ENCODE measurements at regions not wholly inside any gene's neighbourhood (a gene's known extent, or its start where the extent isn't known, plus 50 kb on each side); places are given as distances from the start of the nearest gene placed in this dataset.

- no peak for TF ChIP-seq TOX (CRISPR knock-in tag; IDR thresholded peaks at IDR 0.05; ENCODE audit: borderline replicate concordance)
- no peak for TF ChIP-seq BACH2 (CRISPR knock-in tag; IDR thresholded peaks at IDR 0.05; ENCODE audit: borderline replicate concordance)
- no peak for TF ChIP-seq CSDC2 (CRISPR knock-in tag; IDR thresholded peaks at IDR 0.05)
- TF ChIP-seq TSHZ2 (CRISPR knock-in tag; IDR thresholded peaks at IDR 0.05): no peak
- no peak for TF ChIP-seq ZNF8 (CRISPR knock-in tag; IDR thresholded peaks at IDR 0.05)
- TF ChIP-seq RARB (CRISPR knock-in tag; IDR thresholded peaks at IDR 0.05): no peak
- TF ChIP-seq OSR1 (CRISPR knock-in tag; IDR thresholded peaks at IDR 0.05): no peak
- TF ChIP-seq, protein P1, sequence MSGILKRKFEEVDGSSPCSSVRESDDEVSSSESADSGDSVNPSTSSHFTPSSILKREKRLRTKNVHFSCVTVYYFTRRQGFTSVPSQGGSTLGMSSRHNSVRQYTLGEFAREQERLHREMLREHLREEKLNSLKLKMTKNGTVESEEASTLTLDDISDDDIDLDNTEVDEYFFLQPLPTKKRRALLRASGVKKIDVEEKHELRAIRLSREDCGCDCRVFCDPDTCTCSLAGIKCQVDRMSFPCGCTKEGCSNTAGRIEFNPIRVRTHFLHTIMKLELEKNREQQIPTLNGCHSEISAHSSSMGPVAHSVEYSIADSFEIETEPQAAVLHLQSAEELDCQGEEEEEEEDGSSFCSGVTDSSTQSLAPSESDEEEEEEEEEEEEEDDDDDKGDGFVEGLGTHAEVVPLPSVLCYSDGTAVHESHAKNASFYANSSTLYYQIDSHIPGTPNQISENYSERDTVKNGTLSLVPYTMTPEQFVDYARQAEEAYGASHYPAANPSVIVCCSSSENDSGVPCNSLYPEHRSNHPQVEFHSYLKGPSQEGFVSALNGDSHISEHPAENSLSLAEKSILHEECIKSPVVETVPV (CRISPR knock-in tag; IDR thresholded peaks at IDR 0.05): no peak
- TF ChIP-seq ZNF565 (CRISPR knock-in tag; conservative IDR thresholded peaks at IDR 0.05; ENCODE audit: low read depth): no peak
- no peak for TF ChIP-seq TCF4 (CRISPR knock-in tag; IDR thresholded peaks at IDR 0.05; ENCODE audit: borderline replicate concordance)
- no peak for TF ChIP-seq POU6F1 (CRISPR knock-in tag; IDR thresholded peaks at IDR 0.05; ENCODE audit: borderline replicate concordance, low read depth)
- TF ChIP-seq ESRRG (CRISPR knock-in tag; IDR thresholded peaks at IDR 0.05): no peak
- TF ChIP-seq CREB5 (CRISPR knock-in tag; IDR thresholded peaks at IDR 0.05; ENCODE audit: low read depth): no peak
- TF ChIP-seq ZFP3 (CRISPR knock-in tag; IDR thresholded peaks at IDR 0.05): no peak
- no peak for TF ChIP-seq ARNTL (CRISPR knock-in tag; IDR thresholded peaks at IDR 0.05; ENCODE audit: borderline replicate concordance, low read depth)
- TF ChIP-seq PPARA (CRISPR knock-in tag; IDR thresholded peaks at IDR 0.05; ENCODE audit: borderline replicate concordance): no peak
- TF ChIP-seq ZFP30 (CRISPR knock-in tag; IDR thresholded peaks at IDR 0.05): no peak
- TF ChIP-seq GLIS3 (CRISPR knock-in tag; IDR thresholded peaks at IDR 0.05): no peak
- no peak for ATAC-seq
These were observed 120.5 kb downstream of the FOXB1 start for GRCh38 chr15:60124460-60125070.

GRCh38 chr15:60125334-60125733 is 121.2 kb downstream of the FOXB1 start:
- no peak for ATAC-seq
- TF ChIP-seq TCF4 (CRISPR knock-in tag; IDR thresholded peaks at IDR 0.05; ENCODE audit: borderline replicate concordance): no peak
- no peak for TF ChIP-seq ZNF8 (CRISPR knock-in tag; IDR thresholded peaks at IDR 0.05)
- TF ChIP-seq ZC3H10 (CRISPR knock-in tag; IDR thresholded peaks at IDR 0.05): no peak
- TF ChIP-seq CSDC2 (CRISPR knock-in tag; IDR thresholded peaks at IDR 0.05): no peak
- no peak for TF ChIP-seq ZFP3 (CRISPR knock-in tag; IDR thresholded peaks at IDR 0.05)

DNA sequence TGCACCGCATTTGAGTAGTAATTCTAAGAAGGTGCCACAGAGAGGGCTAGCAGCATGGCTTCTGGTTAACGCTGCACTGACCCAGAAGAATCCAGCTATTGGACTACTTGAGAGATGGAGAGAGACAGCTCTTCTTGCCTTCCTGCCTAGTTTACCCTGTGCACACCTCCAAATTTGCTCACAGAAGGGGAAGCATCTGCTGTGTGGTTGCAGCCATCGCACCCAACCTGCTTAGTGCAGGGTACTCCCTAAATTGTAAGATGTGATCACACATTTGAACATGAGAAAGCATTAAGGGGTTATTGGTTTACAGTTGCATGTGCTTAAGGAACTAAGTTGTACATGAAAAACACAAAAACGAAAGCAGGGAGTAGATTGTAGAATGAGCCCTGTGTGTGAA is 122.1 kb downstream of the FOXB1 start:
- no peak for ATAC-seq
- no peak for TF ChIP-seq ZNF565 (CRISPR knock-in tag; conservative IDR thresholded peaks at IDR 0.05; ENCODE audit: low read depth)
- TF ChIP-seq TOX (CRISPR knock-in tag; IDR thresholded peaks at IDR 0.05; ENCODE audit: borderline replicate concordance): no peak
- TF ChIP-seq POU6F1 (CRISPR knock-in tag; IDR thresholded peaks at IDR 0.05; ENCODE audit: borderline replicate concordance, low read depth): no peak
- TF ChIP-seq ZNF70 (CRISPR knock-in tag; IDR thresholded peaks at IDR 0.05): no peak
- no peak for TF ChIP-seq TSHZ2 (CRISPR knock-in tag; IDR thresholded peaks at IDR 0.05)
- no peak for TF ChIP-seq SNAI2 (CRISPR knock-in tag; IDR thresholded peaks at IDR 0.05)
- no peak for TF ChIP-seq ZFP3 (CRISPR knock-in tag; IDR thresholded peaks at IDR 0.05)
- no peak for TF ChIP-seq ESRRG (CRISPR knock-in tag; IDR thresholded peaks at IDR 0.05)
- TF ChIP-seq, protein P2, sequence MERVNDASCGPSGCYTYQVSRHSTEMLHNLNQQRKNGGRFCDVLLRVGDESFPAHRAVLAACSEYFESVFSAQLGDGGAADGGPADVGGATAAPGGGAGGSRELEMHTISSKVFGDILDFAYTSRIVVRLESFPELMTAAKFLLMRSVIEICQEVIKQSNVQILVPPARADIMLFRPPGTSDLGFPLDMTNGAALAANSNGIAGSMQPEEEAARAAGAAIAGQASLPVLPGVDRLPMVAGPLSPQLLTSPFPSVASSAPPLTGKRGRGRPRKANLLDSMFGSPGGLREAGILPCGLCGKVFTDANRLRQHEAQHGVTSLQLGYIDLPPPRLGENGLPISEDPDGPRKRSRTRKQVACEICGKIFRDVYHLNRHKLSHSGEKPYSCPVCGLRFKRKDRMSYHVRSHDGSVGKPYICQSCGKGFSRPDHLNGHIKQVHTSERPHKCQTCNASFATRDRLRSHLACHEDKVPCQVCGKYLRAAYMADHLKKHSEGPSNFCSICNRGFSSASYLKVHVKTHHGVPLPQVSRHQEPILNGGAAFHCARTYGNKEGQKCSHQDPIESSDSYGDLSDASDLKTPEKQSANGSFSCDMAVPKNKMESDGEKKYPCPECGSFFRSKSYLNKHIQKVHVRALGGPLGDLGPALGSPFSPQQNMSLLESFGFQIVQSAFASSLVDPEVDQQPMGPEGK (CRISPR knock-in tag; IDR thresholded peaks at IDR 0.05; ENCODE audit: borderline replicate concordance): no peak
- TF ChIP-seq TCF4 (CRISPR knock-in tag; IDR thresholded peaks at IDR 0.05; ENCODE audit: borderline replicate concordance): no peak
- TF ChIP-seq CSDC2 (CRISPR knock-in tag; IDR thresholded peaks at IDR 0.05): no peak
- TF ChIP-seq ARNTL (CRISPR knock-in tag; IDR thresholded peaks at IDR 0.05; ENCODE audit: borderline replicate concordance, low read depth): no peak
- no peak for TF ChIP-seq ISL1 (CRISPR knock-in tag; IDR thresholded peaks at IDR 0.05)
